Stimulated activated naive CD8-positive, alpha-beta T cell treated with anti-CD3 and anti-CD28 coated beads, Interleukin-15, Interleukin-2, amounts not matched to agents 100 ng/mL and 50 ng/mL, for 24 hours (primary cell): ENCODE measurements at regions not wholly inside any gene's neighbourhood (a gene's known extent, or its start where the extent isn't known, plus 50 kb on each side); places are given as distances from the start of the nearest gene placed in this dataset.

Source experiments
- H3K27ac Mint-ChIP-seq: one replicate; pipeline ENCODE4 v1.8.0; 2021; ENCODE audit warnings: mild to moderate bottlenecking, mixed read lengths
- H3K27me3 Mint-ChIP-seq: one replicate; pipeline ENCODE4 v1.8.0; 2021; ENCODE audit warnings: mixed read lengths
- H3K36me3 Mint-ChIP-seq: one replicate; pipeline ENCODE4 v1.8.0; 2021; ENCODE audit warnings: low read depth, mixed read lengths
- H3K4me1 Mint-ChIP-seq: one replicate; pipeline ENCODE4 v1.8.0; 2021; ENCODE audit warnings: low read depth, mixed read lengths
- H3K4me3 Mint-ChIP-seq: one replicate; pipeline ENCODE4 v1.8.0; 2021; ENCODE audit warnings: mild to moderate bottlenecking, mixed read lengths
- H3K9me3 Mint-ChIP-seq: one replicate; pipeline ENCODE4 v1.8.0; 2021; ENCODE audit warnings: mixed read lengths

DNA sequence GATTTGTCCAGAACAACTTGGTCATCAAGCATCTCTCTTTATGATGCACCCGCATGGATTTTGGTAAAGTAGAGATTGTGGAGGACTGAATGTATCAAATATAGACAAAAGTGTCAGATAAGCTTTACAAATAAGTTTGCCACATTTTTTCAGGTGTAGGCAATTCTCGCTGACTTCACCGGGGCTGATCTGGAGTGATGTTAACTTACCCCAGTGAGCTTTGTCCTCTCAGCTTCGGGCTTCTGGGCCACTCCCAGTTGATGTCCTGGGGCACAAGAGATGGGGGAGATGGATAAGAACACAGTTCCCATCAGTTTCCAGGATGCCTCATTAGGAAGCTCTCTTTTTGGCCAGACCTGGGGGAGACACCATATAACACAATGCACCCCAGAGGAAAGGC, 117.7 kb downstream of the ETS2 start:
- H3K36me3 Mint-ChIP-seq = no peaks in the 10 kb centered on the region
- peaks cover 42% of the 10 kb centered on the region for H3K27me3 Mint-ChIP-seq
- peaks cover 9% of the 10 kb centered on the region for H3K9me3 Mint-ChIP-seq

GRCh38 chr21:38922474-38923235, 116.9 kb downstream of the ETS2 start:
- H3K4me3 Mint-ChIP-seq = no peak overlapping the region
- peaks cover 9% of the 10 kb centered on the region for H3K9me3 Mint-ChIP-seq
- H3K27ac Mint-ChIP-seq = no peak overlapping the region
- peaks cover 42% of the 10 kb centered on the region for H3K27me3 Mint-ChIP-seq
- peaks cover 4% of the 10 kb centered on the region for H3K4me1 Mint-ChIP-seq
- no peaks in the 10 kb centered on the region for H3K36me3 Mint-ChIP-seq

More for the DNA sequence above, 117.7 kb downstream of the ETS2 start:
- peaks cover 4% of the 10 kb centered on the region for H3K4me1 Mint-ChIP-seq
- no peak overlapping the region for H3K4me3 Mint-ChIP-seq
- no peak overlapping the region for H3K27ac Mint-ChIP-seq

DNA sequence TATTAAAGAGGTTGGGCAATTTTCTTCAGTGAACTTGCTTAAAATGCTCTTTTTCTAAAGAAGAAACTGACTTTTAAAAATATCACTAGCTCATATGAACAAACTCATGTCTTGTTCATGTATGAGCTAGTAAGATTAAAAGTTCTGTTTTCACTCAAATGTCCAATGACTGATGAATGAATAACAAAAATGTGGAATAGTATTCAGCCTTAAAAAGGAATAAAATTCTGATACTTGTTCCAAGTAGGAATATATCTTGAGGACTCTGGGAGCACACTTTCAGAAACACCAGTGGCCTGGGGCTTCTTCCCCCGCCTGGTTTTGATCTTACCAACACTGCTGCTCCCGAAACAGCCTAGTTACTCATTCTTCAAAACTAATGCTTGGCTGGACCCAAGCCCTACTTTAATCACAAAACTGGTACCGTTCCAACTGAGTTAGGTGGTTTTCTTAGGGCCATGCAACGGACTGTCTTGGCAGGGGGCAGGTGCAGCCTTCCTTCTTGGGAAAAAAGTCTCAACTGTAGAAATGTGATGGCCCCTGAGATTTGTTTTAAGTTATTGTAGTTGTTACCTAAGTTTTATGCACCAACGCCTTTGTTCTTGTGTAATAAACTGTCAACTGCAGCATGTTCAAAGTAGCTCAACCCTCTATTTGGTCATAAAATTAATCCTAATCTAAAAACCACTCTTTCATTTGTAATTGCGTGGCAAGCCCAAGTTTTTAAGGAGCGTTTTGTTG, 116.0 kb downstream of the ETS2 start:
- peaks cover 4% of the 10 kb centered on the region for H3K4me1 Mint-ChIP-seq
- H3K4me3 Mint-ChIP-seq = no peak overlapping the region
- H3K27ac Mint-ChIP-seq = no peak overlapping the region
- peaks cover 9% of the 10 kb centered on the region for H3K9me3 Mint-ChIP-seq
- peaks cover 48% of the 10 kb centered on the region for H3K27me3 Mint-ChIP-seq
- H3K36me3 Mint-ChIP-seq = no peaks in the 10 kb centered on the region

- no peak overlapping the region for H3K27ac Mint-ChIP-seq
- H3K27me3 Mint-ChIP-seq = peaks cover 50% of the 10 kb centered on the region
Observed at GRCh38 chr21:38920631-38921398, 115.1 kb downstream of the ETS2 start.

DNA sequence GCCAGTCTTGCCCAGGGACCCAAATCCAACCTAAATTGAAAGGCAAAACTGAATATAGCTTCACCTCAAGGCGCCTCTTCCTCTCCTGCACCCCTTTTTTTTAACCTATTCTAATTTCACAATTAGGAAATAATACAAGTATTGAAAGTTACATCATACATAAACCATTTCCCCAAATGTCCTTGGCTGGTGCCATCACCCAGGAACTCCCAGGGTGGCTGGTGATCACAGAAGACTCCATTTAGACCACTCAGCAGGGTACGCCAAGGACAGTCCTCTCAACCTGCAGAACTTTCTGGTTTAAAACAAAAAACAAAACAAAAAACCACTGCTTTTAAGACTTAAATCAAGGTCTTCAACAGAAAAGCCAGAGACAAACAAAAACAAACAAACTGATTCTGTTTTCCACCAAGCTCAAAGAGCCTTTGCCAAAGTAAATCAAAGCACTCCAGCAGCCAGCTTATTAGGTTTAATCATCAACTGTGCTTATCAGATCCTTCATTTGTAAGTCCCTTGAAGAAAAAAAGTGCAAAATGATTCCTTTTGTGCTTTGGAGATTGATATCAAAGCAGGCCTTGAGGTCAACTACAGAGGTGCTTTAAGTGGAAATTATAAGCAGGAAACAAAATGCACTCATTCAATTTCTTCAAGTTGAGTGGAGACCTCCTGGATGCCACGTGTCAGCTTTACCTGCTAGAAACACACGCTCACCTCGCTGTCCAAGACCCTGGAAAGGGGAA, 113.0 kb downstream of the ETS2 start:
- Mint-ChIP-seq H3K4me1 (no peaks in the 10 kb centered on the region), H3K27me3 (peaks cover 44% of the 10 kb centered on the region), H3K9me3 (peaks cover 9% of the 10 kb centered on the region), H3K27ac (no peak overlapping the region), H3K4me3 (no peak overlapping the region), H3K36me3 (no peaks in the 10 kb centered on the region)

More at GRCh38 chr21:38920631-38921398, 115.1 kb downstream of the ETS2 start:
- H3K9me3 Mint-ChIP-seq = peaks cover 9% of the 10 kb centered on the region
- no peak overlapping the region for H3K4me3 Mint-ChIP-seq
- no peaks in the 10 kb centered on the region for H3K36me3 Mint-ChIP-seq
- H3K4me1 Mint-ChIP-seq = peaks cover 1% of the 10 kb centered on the region

DNA sequence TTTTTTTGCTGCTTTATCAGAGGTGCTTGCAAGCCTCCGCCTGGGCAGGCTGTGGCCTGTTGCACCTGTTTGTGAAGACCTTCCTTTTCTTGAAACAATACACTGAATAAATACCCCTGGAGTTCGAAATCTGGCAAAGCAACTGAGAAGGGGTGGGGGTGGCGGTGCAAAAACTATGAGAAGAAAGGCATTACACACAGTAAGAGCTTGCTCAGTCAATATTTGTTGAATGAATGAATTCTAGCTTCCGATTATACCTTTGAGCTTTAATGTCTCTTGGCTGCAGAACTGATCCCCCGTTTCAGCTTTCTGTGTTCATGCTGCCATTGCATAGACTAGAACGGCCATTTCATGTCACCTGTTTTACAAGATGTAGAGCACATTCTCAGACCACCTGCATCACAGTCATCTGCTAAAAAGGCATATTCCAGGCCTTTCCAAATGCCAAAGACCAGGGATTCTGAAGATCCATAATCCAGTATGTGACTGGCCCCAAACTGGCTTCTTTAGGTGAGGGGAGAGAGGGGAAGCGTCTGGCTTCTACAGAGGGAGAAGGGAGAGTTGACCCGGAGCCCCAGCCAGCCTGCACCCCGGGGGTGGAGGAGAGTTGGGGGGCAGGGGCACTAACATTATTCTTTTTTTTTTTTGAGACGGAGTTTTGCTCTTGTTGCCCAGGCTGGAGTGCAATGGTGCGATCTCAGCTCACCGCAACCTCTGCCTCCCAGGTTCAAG, 111.5 kb downstream of the ETS2 start:
- Mint-ChIP-seq H3K36me3 (no peaks in the 10 kb centered on the region), H3K27me3 (peaks cover 33% of the 10 kb centered on the region), H3K4me1 (no peaks in the 10 kb centered on the region), H3K4me3 (no peak overlapping the region), H3K9me3 (peaks cover 4% of the 10 kb centered on the region), H3K27ac (no peak overlapping the region)

- Mint-ChIP-seq H3K36me3 (no peaks in the 10 kb centered on the region), H3K4me3 (no peak overlapping the region), H3K4me1 (no peaks in the 10 kb centered on the region), H3K9me3 (no peaks in the 10 kb centered on the region), H3K27ac (no peak overlapping the region), H3K27me3 (peaks cover 28% of the 10 kb centered on the region)
Observed at GRCh38 chr21:38916214-38916964, 110.7 kb downstream of the ETS2 start.

- peaks cover 22% of the 10 kb centered on the region for H3K27me3 Mint-ChIP-seq
- H3K4me1 Mint-ChIP-seq = no peaks in the 10 kb centered on the region
Observed at GRCh38 chr21:38915546-38915945, 109.8 kb downstream of the ETS2 start.

GRCh38 chr21:38914528-38915293, 109.0 kb downstream of the ETS2 start:
- peaks cover 19% of the 10 kb centered on the region for H3K27me3 Mint-ChIP-seq
- H3K9me3 Mint-ChIP-seq = no peaks in the 10 kb centered on the region
- H3K27ac Mint-ChIP-seq = no peak overlapping the region
- H3K4me3 Mint-ChIP-seq = no peak overlapping the region
- no peaks in the 10 kb centered on the region for H3K4me1 Mint-ChIP-seq
- no peaks in the 10 kb centered on the region for H3K36me3 Mint-ChIP-seq

More at GRCh38 chr21:38915546-38915945, 109.8 kb downstream of the ETS2 start:
- Mint-ChIP-seq H3K36me3 (no peaks in the 10 kb centered on the region), H3K9me3 (no peaks in the 10 kb centered on the region), H3K27ac (no peak overlapping the region), H3K4me3 (no peak overlapping the region)

- no peak overlapping the region for H3K27ac Mint-ChIP-seq
- H3K4me1 Mint-ChIP-seq = no peaks in the 10 kb centered on the region
- no peaks in the 10 kb centered on the region for H3K36me3 Mint-ChIP-seq
- peaks cover 13% of the 10 kb centered on the region for H3K27me3 Mint-ChIP-seq
- no peaks in the 10 kb centered on the region for H3K9me3 Mint-ChIP-seq
- H3K4me3 Mint-ChIP-seq = no peak overlapping the region
Observed at GRCh38 chr21:38913893-38914527, 108.3 kb downstream of the ETS2 start.

GRCh38 chr21:38913120-38913892, 107.6 kb downstream of the ETS2 start:
- Mint-ChIP-seq H3K9me3 (no peaks in the 10 kb centered on the region), H3K4me1 (no peaks in the 10 kb centered on the region), H3K36me3 (no peaks in the 10 kb centered on the region), H3K27me3 (peaks cover 13% of the 10 kb centered on the region), H3K4me3 (no peak overlapping the region), H3K27ac (no peak overlapping the region)

DNA sequence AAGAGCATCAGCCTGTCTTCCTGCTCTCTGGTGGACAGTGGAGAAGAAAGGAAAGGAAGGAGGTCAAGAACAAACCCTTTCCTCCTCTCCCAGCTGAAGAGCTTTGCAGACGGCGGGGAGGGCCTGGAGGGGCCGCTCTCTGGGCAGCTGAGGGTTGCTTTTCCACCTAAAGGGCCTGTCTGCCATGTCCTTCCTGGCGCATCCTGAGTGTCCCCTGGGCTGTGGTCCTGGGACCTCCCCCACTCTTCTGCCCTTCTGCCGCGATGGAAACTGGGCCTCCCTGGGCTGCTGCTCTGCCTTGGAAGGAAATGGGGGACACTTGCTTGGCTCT, 107.0 kb downstream of the ETS2 start:
- no peaks in the 10 kb centered on the region for H3K36me3 Mint-ChIP-seq
- peaks cover 13% of the 10 kb centered on the region for H3K27me3 Mint-ChIP-seq
- H3K9me3 Mint-ChIP-seq = no peaks in the 10 kb centered on the region
- H3K4me3 Mint-ChIP-seq = no peak overlapping the region
- H3K4me1 Mint-ChIP-seq = no peaks in the 10 kb centered on the region
- no peak overlapping the region for H3K27ac Mint-ChIP-seq
